Fibroblast of lung (primary cell): ENCODE measurements at regions not wholly inside any gene's neighbourhood (a gene's known extent, or its start where the extent isn't known, plus 50 kb on each side); places are given as distances from the start of the nearest gene placed in this dataset.

Experiments
- EZH2 ChIP-seq: IDR thresholded peaks from 2 replicates; pipeline ENCODE4 v1.5.1; 2012; ENCODE audit warnings: low read length, control low read depth, mild to moderate bottlenecking; ENCODE audit errors: missing control alignments
- TF ChIP-seq, protein P1 (sequence below), 2 donors: IDR thresholded peaks in 1 of 2; conservative IDR thresholded peaks in 1 of 2; 1 replicate in 1 of 2; 2 replicates in 1 of 2; pipeline ENCODE4 v1.5.1; 2011 to 2012; ENCODE audit warnings: low read length in 2 of 2, control low read depth in 1 of 2, inconsistent platforms in 1 of 2, low read depth in 1 of 2, mild to moderate bottlenecking in 1 of 2

DNA sequence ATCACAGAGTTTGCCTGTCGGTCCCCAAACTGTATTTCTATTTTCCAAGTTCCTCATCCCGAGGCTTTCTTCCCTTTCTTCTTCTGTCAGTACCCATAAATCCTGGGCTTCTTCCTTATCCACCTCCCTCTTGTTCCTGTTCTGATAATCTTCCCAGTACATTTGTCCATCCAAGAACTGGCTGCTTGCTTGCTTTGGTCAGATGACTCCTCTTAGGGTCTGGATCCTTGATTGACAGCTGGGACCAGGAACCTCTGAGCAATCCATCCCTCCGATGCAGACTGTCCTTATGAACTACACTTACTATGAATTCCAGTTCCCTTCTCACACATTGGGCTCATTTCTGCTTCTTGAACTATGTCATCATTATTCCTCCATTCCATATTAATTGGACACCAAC is 275.3 kb upstream of the CITED2 start:
- TF ChIP-seq, protein P1, sequence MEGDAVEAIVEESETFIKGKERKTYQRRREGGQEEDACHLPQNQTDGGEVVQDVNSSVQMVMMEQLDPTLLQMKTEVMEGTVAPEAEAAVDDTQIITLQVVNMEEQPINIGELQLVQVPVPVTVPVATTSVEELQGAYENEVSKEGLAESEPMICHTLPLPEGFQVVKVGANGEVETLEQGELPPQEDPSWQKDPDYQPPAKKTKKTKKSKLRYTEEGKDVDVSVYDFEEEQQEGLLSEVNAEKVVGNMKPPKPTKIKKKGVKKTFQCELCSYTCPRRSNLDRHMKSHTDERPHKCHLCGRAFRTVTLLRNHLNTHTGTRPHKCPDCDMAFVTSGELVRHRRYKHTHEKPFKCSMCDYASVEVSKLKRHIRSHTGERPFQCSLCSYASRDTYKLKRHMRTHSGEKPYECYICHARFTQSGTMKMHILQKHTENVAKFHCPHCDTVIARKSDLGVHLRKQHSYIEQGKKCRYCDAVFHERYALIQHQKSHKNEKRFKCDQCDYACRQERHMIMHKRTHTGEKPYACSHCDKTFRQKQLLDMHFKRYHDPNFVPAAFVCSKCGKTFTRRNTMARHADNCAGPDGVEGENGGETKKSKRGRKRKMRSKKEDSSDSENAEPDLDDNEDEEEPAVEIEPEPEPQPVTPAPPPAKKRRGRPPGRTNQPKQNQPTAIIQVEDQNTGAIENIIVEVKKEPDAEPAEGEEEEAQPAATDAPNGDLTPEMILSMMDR (conservative IDR thresholded peaks at IDR 0.05 in 1 of 2, IDR thresholded peaks at IDR 0.05 in 1 of 2; ENCODE audit: low read depth in 1 of 2, low read length in 2 of 2) = no peak
- no peak for TF ChIP-seq EZH2
